ENCODE measurements at regions not wholly inside any gene's neighbourhood (a gene's known extent, or its start where the extent isn't known, plus 50 kb on each side); places are given as distances from the start of the nearest gene placed in this dataset.

GRCh38 chr10:64976150-64976549, 1454.9 kb downstream of the REEP3 start:
- no peak for DNase-seq (ENCODE audit: low read depth)
- TF ChIP-seq CTCF (conservative IDR thresholded peaks at IDR 0.05; ENCODE audit: control insufficient read depth, insufficient read depth, low read depth, low read length), result no peak
- H3K4me3 ChIP-seq (ENCODE audit: control insufficient read depth, low read depth, low read length), result no peak overlapping the region

GRCh38 chr10:64977915-64978314, 1456.7 kb downstream of the REEP3 start:
- no peak for DNase-seq (ENCODE audit: low read depth)
- TF ChIP-seq CTCF (conservative IDR thresholded peaks at IDR 0.05; ENCODE audit: control insufficient read depth, insufficient read depth, low read depth, low read length), result no peak
- H3K4me3 ChIP-seq (ENCODE audit: control insufficient read depth, low read depth, low read length), result no peak overlapping the region

- TF ChIP-seq CTCF (conservative IDR thresholded peaks at IDR 0.05; ENCODE audit: control insufficient read depth, insufficient read depth, low read depth, low read length), result no peak
- H3K4me3 ChIP-seq (ENCODE audit: control insufficient read depth, low read depth, low read length), result no peak overlapping the region
- no peak for DNase-seq (ENCODE audit: low read depth)
Observed at GRCh38 chr10:64996886-64997285, 1475.7 kb downstream of the REEP3 start.

GRCh38 chr10:65010845-65011244, 1489.6 kb downstream of the REEP3 start:
- no peak for DNase-seq (ENCODE audit: low read depth)
- TF ChIP-seq CTCF (conservative IDR thresholded peaks at IDR 0.05; ENCODE audit: control insufficient read depth, insufficient read depth, low read depth, low read length), result no peak
- H3K4me3 ChIP-seq (ENCODE audit: control insufficient read depth, low read depth, low read length), result no peak overlapping the region

- H3K4me3 ChIP-seq (ENCODE audit: control insufficient read depth, low read depth, low read length), result no peak overlapping the region
- no peak for TF ChIP-seq CTCF (conservative IDR thresholded peaks at IDR 0.05; ENCODE audit: control insufficient read depth, insufficient read depth, low read depth, low read length)
- DNase-seq (ENCODE audit: low read depth), result no peak
Observed at GRCh38 chr10:65017523-65017922, 1496.3 kb downstream of the REEP3 start.

- no peak for DNase-seq (ENCODE audit: low read depth)
- H3K4me3 ChIP-seq (ENCODE audit: control insufficient read depth, low read depth, low read length), result no peak overlapping the region
- TF ChIP-seq CTCF (conservative IDR thresholded peaks at IDR 0.05; ENCODE audit: control insufficient read depth, insufficient read depth, low read depth, low read length), result no peak
Observed at GRCh38 chr10:65024886-65025285, 1503.7 kb downstream of the REEP3 start.

- DNase-seq (ENCODE audit: low read depth), result no peak
- H3K4me3 ChIP-seq (ENCODE audit: control insufficient read depth, low read depth, low read length), result no peak overlapping the region
- TF ChIP-seq CTCF (conservative IDR thresholded peaks at IDR 0.05; ENCODE audit: control insufficient read depth, insufficient read depth, low read depth, low read length), result no peak
Observed at GRCh38 chr10:65030263-65030662, 1509.1 kb downstream of the REEP3 start.

Data from fibroblast of mammary gland (primary cell).